ENCODE measurements at regions not wholly inside any gene's neighbourhood (a gene's known extent, or its start where the extent isn't known, plus 50 kb on each side); places are given as distances from the start of the nearest gene placed in this dataset.

DNA sequence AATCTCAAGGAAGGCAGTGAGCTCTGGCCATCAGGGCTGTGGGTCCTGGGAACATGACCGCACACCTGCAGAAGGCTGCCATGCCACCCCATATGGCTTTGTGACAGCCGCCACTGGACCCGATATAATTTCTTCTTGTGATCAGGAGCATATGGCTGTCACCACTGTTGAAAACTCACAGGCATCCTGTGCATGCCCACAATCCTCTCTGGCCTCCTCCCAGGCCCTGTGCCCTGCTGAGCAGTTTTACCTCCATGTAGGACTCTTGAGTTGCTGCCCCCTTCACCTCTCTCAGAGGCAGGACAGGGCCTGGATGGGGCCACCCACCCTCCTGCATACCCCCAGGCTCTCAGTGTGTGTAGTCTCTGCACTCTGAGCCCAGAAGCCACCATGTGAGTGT, 391.9 kb upstream of the AKR1E2 start:
- Histone ChIP-seq H3K4me1 (no peaks in the 10 kb centered on the region), H3K36me3 (no peaks in the 10 kb centered on the region), H3K9me3 (no peaks in the 10 kb centered on the region), H3K4me3 (no peak overlapping the region), H3K27me3 (no peaks in the 10 kb centered on the region), H3K27ac (no peak overlapping the region)
- DNase-seq (ENCODE audit: low spot score in 2 of 2): no peak
- 100% methylated on average over 3 of the region's 3 CpGs for WGBS
- TF ChIP-seq, protein P1, sequence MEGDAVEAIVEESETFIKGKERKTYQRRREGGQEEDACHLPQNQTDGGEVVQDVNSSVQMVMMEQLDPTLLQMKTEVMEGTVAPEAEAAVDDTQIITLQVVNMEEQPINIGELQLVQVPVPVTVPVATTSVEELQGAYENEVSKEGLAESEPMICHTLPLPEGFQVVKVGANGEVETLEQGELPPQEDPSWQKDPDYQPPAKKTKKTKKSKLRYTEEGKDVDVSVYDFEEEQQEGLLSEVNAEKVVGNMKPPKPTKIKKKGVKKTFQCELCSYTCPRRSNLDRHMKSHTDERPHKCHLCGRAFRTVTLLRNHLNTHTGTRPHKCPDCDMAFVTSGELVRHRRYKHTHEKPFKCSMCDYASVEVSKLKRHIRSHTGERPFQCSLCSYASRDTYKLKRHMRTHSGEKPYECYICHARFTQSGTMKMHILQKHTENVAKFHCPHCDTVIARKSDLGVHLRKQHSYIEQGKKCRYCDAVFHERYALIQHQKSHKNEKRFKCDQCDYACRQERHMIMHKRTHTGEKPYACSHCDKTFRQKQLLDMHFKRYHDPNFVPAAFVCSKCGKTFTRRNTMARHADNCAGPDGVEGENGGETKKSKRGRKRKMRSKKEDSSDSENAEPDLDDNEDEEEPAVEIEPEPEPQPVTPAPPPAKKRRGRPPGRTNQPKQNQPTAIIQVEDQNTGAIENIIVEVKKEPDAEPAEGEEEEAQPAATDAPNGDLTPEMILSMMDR (IDR thresholded peaks at IDR 0.05): no peak
- no peak for TF ChIP-seq POLR2AphosphoS5 (IDR thresholded peaks at IDR 0.05)
- no peak for TF ChIP-seq POLR2A (IDR thresholded peaks at IDR 0.05)
- no peak for TF ChIP-seq EP300 (IDR thresholded peaks at IDR 0.05)

DNA sequence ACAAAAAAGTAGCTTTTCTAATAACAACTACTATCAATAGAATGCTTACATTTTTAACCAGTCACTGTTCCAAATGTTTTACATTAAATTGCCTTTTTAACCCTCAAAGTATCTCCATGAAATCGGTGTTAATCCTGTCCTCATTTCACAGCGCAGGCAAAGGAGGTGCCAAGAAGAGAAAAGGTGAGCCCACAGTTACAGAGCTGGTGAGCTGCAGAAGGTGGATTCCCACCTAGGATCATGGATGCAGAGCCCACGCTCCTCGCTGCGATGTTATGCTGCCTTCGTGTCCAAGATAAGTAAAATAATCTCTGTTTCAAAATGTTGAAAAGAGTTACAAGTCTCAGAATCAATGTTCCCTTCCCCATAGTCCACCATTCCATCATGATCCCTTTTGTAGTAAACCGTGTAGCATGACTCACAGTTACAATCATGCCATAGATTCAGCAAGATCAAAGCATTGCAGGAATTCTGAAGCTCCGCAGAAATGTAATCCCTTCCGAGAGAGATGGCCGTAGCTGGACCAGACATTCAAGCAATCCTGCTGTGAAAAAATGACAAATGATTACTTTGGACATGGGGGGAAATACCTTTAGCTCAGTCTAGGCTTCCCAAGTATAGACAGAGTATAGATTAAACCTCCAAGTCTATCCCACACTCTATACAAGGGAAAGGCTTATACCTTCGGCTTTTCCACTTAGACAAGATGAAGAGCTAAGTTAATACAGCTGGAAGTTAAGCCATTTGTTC, 394.7 kb upstream of the AKR1E2 start:
- no peak overlapping the region for H3K27ac ChIP-seq
- no peaks in the 10 kb centered on the region for H3K4me1 ChIP-seq
- H3K4me3 ChIP-seq: no peak overlapping the region
- H3K27me3 ChIP-seq: no peaks in the 10 kb centered on the region
- H3K36me3 ChIP-seq: no peaks in the 10 kb centered on the region
- no peak for DNase-seq (ENCODE audit: low spot score in 2 of 2)
- H3K9me3 ChIP-seq: no peaks in the 10 kb centered on the region
- WGBS: 88% methylated on average over 11 of the region's 11 CpGs
- no peak for TF ChIP-seq EP300 (IDR thresholded peaks at IDR 0.05)
- TF ChIP-seq POLR2AphosphoS5 (IDR thresholded peaks at IDR 0.05): no peak
- TF ChIP-seq, protein P1 (IDR thresholded peaks at IDR 0.05): no peak
- no peak for TF ChIP-seq POLR2A (IDR thresholded peaks at IDR 0.05)

DNA sequence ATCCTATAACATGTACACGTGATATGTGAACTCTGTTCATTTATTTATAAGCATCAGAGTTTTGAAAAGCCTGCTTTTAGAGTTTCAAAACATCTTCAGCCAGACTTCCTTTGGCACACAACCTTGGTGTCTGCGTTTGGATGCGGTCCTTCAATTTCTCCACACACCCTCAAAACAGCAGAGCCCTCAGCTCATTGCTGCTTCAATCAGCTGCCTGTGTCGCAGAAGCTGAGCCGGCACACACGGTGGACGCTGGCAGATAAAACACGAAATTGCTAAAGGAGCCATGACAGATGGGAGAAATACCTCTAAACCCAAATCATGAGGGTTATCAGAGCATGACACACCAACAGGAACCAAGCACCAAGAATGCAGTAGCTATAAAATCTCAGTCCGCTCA, 396.4 kb upstream of the AKR1E2 start:
- Histone ChIP-seq H3K9me3 (no peaks in the 10 kb centered on the region), H3K27me3 (no peaks in the 10 kb centered on the region), H3K4me3 (no peak overlapping the region), H3K36me3 (no peaks in the 10 kb centered on the region), H3K4me1 (no peaks in the 10 kb centered on the region), H3K27ac (no peak overlapping the region)
- no peak for DNase-seq (ENCODE audit: low spot score in 2 of 2)
- WGBS: 78% methylated on average over 9 of the region's 9 CpGs
- TF ChIP-seq EP300 (IDR thresholded peaks at IDR 0.05): no peak
- no peak for TF ChIP-seq POLR2A (IDR thresholded peaks at IDR 0.05)
- no peak for TF ChIP-seq POLR2AphosphoS5 (IDR thresholded peaks at IDR 0.05)
- TF ChIP-seq, protein P1 (IDR thresholded peaks at IDR 0.05): no peak

- Histone ChIP-seq H3K27me3 (no peaks in the 10 kb centered on the region), H3K27ac (no peak overlapping the region), H3K36me3 (no peaks in the 10 kb centered on the region), H3K4me1 (no peaks in the 10 kb centered on the region), H3K4me3 (no peak overlapping the region), H3K9me3 (no peaks in the 10 kb centered on the region)
- TF ChIP-seq EP300 (IDR thresholded peaks at IDR 0.05): no peak
- 61% methylated on average over 1 of the region's 1 CpG for WGBS
- no peak for DNase-seq (ENCODE audit: low spot score in 2 of 2)
Measured at GRCh38 chr10:4427532-4427931, 398.5 kb upstream of the AKR1E2 start.

GRCh38 chr10:4426866-4427265, 399.1 kb upstream of the AKR1E2 start:
- TF ChIP-seq POLR2A (IDR thresholded peaks at IDR 0.05) (no peak), EP300 (IDR thresholded peaks at IDR 0.05) (no peak), POLR2AphosphoS5 (IDR thresholded peaks at IDR 0.05) (no peak)
- TF ChIP-seq, protein P1 (IDR thresholded peaks at IDR 0.05): no peak
- no peak overlapping the region for H3K27ac ChIP-seq
- H3K27me3 ChIP-seq: no peaks in the 10 kb centered on the region
- DNase-seq (ENCODE audit: low spot score in 2 of 2): no peak
- H3K4me3 ChIP-seq: no peak overlapping the region
- 64% methylated on average over 1 of the region's 1 CpG for WGBS
- no peaks in the 10 kb centered on the region for H3K4me1 ChIP-seq
- no peaks in the 10 kb centered on the region for H3K36me3 ChIP-seq
- H3K9me3 ChIP-seq: no peaks in the 10 kb centered on the region

DNA sequence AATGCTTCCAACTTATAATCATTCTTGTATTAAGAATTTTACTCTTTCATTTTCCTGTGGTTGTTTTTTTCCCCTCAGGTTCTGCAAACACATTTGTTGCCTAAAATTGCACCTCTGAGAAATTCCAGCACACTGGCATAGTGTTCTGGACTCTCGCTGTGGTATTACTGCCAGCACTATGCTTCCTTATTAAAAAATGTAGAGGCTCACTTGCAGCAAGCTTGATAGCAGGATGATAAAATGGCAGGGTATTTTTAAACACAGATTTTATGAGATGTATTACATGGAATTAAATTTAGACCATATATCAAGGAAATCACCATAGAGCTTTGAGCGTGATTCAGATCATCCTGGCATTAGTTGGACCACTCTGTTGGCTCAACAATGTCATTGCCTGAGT, 416.7 kb upstream of the AKR1E2 start:
- Histone ChIP-seq H3K27me3 (no peaks in the 10 kb centered on the region), H3K27ac (no peak overlapping the region), H3K36me3 (no peaks in the 10 kb centered on the region), H3K4me3 (no peak overlapping the region), H3K9me3 (no peaks in the 10 kb centered on the region), H3K4me1 (no peaks in the 10 kb centered on the region)
- no peak for TF ChIP-seq POLR2A (IDR thresholded peaks at IDR 0.05)
- TF ChIP-seq EP300 (IDR thresholded peaks at IDR 0.05): no peak
- TF ChIP-seq POLR2AphosphoS5 (IDR thresholded peaks at IDR 0.05): no peak
- TF ChIP-seq, protein P1 (IDR thresholded peaks at IDR 0.05): no peak
- DNase-seq (ENCODE audit: low spot score in 2 of 2): no peak
- 81% methylated on average over 2 of the region's 2 CpGs for WGBS
